ENCODE measurements at regions not wholly inside any gene's neighbourhood (a gene's known extent, or its start where the extent isn't known, plus 50 kb on each side); places are given as distances from the start of the nearest gene placed in this dataset.

- no peaks in the 10 kb centered on the region for H3K4me1 ChIP-seq
- CTCF ChIA-PET: no interaction called here
- FAIRE-seq (no peak), DNase-seq (ENCODE audit: low read depth in 1 of 2, low spot score in 1 of 2) (no peak), ATAC-seq (no peak)
- no peak overlapping the region for H3K4me2 ChIP-seq
- H3K9me3 ChIP-seq: peaks cover 3% of the 10 kb centered on the region; the same call in 1 of the 3 replicates
- H3K4me3 ChIP-seq: no peak overlapping the region
- TF ChIP-seq KDM5A (IDR thresholded peaks at IDR 0.05): no peak
- TF ChIP-seq NFE2L2 (conservative IDR thresholded peaks at IDR 0.05; ENCODE audit: low read length): no peak
- TF ChIP-seq JUN (IDR thresholded peaks at IDR 0.05): no peak
- no peak for TF ChIP-seq RCOR1 (IDR thresholded peaks at IDR 0.05; ENCODE audit: low read depth, low read length)
- no peak for TF ChIP-seq USF2 (IDR thresholded peaks at IDR 0.05)
- no peak for TF ChIP-seq NPAS2 (CRISPR knock-in tag; IDR thresholded peaks at IDR 0.05; ENCODE audit: borderline replicate concordance)
- no peak for TF ChIP-seq HOXB5 (CRISPR knock-in tag; IDR thresholded peaks at IDR 0.05)
- no peak for TF ChIP-seq ESRRA (IDR thresholded peaks at IDR 0.05; ENCODE audit: borderline replicate concordance, low read length)
- TF ChIP-seq PHF8 (IDR thresholded peaks at IDR 0.05; ENCODE audit: borderline replicate concordance, low read depth): no peak
- TF ChIP-seq FOSB (CRISPR knock-in tag; IDR thresholded peaks at IDR 0.05): no peak
- no peak for TF ChIP-seq POLR2A (IDR thresholded peaks at IDR 0.05; ENCODE audit: low read length)
- TF ChIP-seq KDM1A (IDR thresholded peaks at IDR 0.05; ENCODE audit: low read depth): no peak
- TF ChIP-seq HOXB13 (CRISPR knock-in tag; IDR thresholded peaks at IDR 0.05; ENCODE audit: low read depth): no peak
- TF ChIP-seq EHF (CRISPR knock-in tag; IDR thresholded peaks at IDR 0.05): no peak
- no peak for TF ChIP-seq ZFP36 (IDR thresholded peaks at IDR 0.05; ENCODE audit: borderline replicate concordance, partially characterized antibody)
- TF ChIP-seq, protein P1, sequence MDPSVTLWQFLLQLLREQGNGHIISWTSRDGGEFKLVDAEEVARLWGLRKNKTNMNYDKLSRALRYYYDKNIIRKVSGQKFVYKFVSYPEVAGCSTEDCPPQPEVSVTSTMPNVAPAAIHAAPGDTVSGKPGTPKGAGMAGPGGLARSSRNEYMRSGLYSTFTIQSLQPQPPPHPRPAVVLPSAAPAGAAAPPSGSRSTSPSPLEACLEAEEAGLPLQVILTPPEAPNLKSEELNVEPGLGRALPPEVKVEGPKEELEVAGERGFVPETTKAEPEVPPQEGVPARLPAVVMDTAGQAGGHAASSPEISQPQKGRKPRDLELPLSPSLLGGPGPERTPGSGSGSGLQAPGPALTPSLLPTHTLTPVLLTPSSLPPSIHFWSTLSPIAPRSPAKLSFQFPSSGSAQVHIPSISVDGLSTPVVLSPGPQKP (IDR thresholded peaks at IDR 0.05; ENCODE audit: low read depth, low read length): no peak
- TF ChIP-seq PBX3 (IDR thresholded peaks at IDR 0.05): no peak
- no peak for TF ChIP-seq ZC3H11A (IDR thresholded peaks at IDR 0.05)
- TF ChIP-seq, protein P2, sequence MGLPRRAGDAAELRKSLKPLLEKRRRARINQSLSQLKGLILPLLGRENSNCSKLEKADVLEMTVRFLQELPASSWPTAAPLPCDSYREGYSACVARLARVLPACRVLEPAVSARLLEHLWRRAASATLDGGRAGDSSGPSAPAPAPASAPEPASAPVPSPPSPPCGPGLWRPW (IDR thresholded peaks at IDR 0.05): no peak
- no peak for TF ChIP-seq SREBF2 (IDR thresholded peaks at IDR 0.05)
- no peak overlapping the region for H3K27ac ChIP-seq
- WGBS (ENCODE audit: missing lambda C conversion rate): 29% methylated on average over 2 of the region's 6 CpGs
- POLR2A ChIA-PET: no interaction called here
These were observed 556.1 kb downstream of the SI start for GRCh38 chr3:164522073-164522763.

DNA sequence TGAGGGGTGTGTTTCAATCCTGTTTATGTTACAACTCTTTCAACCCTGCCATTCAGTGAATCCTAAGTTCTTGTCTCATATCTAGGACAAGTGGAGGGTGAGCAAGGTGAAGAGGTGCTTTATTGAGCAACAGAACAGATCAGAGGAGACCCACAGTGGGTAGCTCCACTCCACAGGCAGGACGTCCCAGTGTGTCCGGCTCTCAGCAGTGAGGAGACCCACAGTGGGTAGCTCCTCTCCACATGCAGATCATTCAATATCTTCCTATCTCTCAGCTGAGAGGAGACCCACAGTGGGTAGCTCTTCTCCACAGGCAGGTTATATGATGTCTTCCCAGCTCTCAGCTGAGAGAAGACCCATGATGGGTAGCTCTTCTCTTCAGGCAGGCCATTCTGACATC, 556.7 kb downstream of the SI start:
- Histone ChIP-seq H3K4me2 (no peak overlapping the region), H3K4me1 (no peaks in the 10 kb centered on the region), H3K4me3 (no peak overlapping the region), H3K9me3 (peaks cover 3% of the 10 kb centered on the region; the same call in 1 of the 3 replicates), H3K27ac (no peak overlapping the region)
- POLR2A ChIA-PET: no interaction called here
- 81% methylated on average over 2 of the region's 2 CpGs for WGBS (ENCODE audit: missing lambda C conversion rate)
- CTCF ChIA-PET: no interaction called here
- no peak for TF ChIP-seq CHD4 (IDR thresholded peaks at IDR 0.05; ENCODE audit: borderline replicate concordance)
- no peak for TF ChIP-seq SREBF2 (IDR thresholded peaks at IDR 0.05)
- no peak for TF ChIP-seq RAD21 (conservative IDR thresholded peaks at IDR 0.05 in 1 of 2, IDR thresholded peaks at IDR 0.05 in 1 of 2)
- TF ChIP-seq CBX2 (IDR thresholded peaks at IDR 0.05; ENCODE audit: borderline replicate concordance, low read depth): no peak
- no peak for DNase-seq (ENCODE audit: low read depth in 1 of 2, low spot score in 1 of 2)
- no peak for ATAC-seq
- FAIRE-seq: no peak

Data from A549 (cell line).